H9 (cell line): ENCODE measurements at regions not wholly inside any gene's neighbourhood (a gene's known extent, or its start where the extent isn't known, plus 50 kb on each side); places are given as distances from the start of the nearest gene placed in this dataset.

Source experiments
- DNase-seq: peaks from one replicate; pipeline ENCODE4 v3.0.0-alpha.2; 2017
- H2AFZ ChIP-seq: one replicate; pipeline ENCODE4 v1.6.1; 2013; ENCODE audit warnings: mild to moderate bottlenecking, low read length, control low read depth, moderate library complexity
- H2AK5ac ChIP-seq: 2 replicates; pipeline ENCODE4 v1.6.1; 2013; ENCODE audit warnings: low read length, control low read depth, mixed read lengths; ENCODE audit not compliant: insufficient read length
- H2BK120ac ChIP-seq: one replicate; pipeline ENCODE4 v1.6.1; 2013; ENCODE audit warnings: low read depth, mild to moderate bottlenecking, low read length, control low read depth, inconsistent platforms; ENCODE audit not compliant: poor library complexity, severe bottlenecking
- H2BK12ac ChIP-seq: 2 replicates; pipeline ENCODE4 v1.6.1; 2013; ENCODE audit warnings: low read length, control low read depth, mixed read lengths, low read depth; ENCODE audit not compliant: insufficient read length
- H2BK15ac ChIP-seq: 2 replicates; pipeline ENCODE4 v1.6.1; 2013; ENCODE audit warnings: low read depth, low read length, control low read depth
- H2BK20ac ChIP-seq: one replicate; pipeline ENCODE4 v1.6.1; 2013; ENCODE audit warnings: low read depth, mild to moderate bottlenecking, low read length, control low read depth, inconsistent platforms; ENCODE audit not compliant: poor library complexity, severe bottlenecking
- H2BK5ac ChIP-seq: 2 replicates; pipeline ENCODE4 v1.6.1; 2013; ENCODE audit warnings: low read length, control low read depth, mixed read lengths; ENCODE audit not compliant: insufficient read length
- H3K14ac ChIP-seq: 2 replicates; pipeline ENCODE4 v1.6.1; 2013; ENCODE audit warnings: low read length, control low read depth; ENCODE audit not compliant: insufficient read depth
- H3K18ac ChIP-seq: 2 replicates; pipeline ENCODE4 v1.6.1; 2013; ENCODE audit warnings: low read depth, mild to moderate bottlenecking, mixed read lengths, low read length, control low read depth; ENCODE audit not compliant: insufficient read length
- H3K23ac ChIP-seq: 2 replicates; pipeline ENCODE4 v1.6.1; 2013; ENCODE audit warnings: low read length, control low read depth, mixed read lengths, low read depth; ENCODE audit not compliant: insufficient read length
- H3K23me2 ChIP-seq: 2 replicates; pipeline ENCODE4 v1.6.1; 2013; ENCODE audit warnings: low read depth, mild to moderate bottlenecking, mixed read lengths, low read length, control low read depth; ENCODE audit not compliant: insufficient read length, poor library complexity, severe bottlenecking
- H3K27ac ChIP-seq: 2 replicates; pipeline ENCODE4 v1.5.1; 2013; ENCODE audit warnings: low read length, control low read depth, mixed read lengths, low read depth; ENCODE audit not compliant: insufficient read length
- H3K27me3 ChIP-seq: 2 replicates; pipeline ENCODE4 v1.6.1; 2013; ENCODE audit warnings: low read length, control low read depth, inconsistent platforms; ENCODE audit not compliant: insufficient read depth
- H3K4ac ChIP-seq: 2 replicates; pipeline ENCODE4 v1.6.1; 2013; ENCODE audit warnings: low read depth, mild to moderate bottlenecking, control low read depth, inconsistent platforms, low read length, moderate library complexity
- H3K4me1 ChIP-seq: 2 replicates; pipeline ENCODE4 v1.6.1; 2013; ENCODE audit warnings: low read length, control low read depth, inconsistent platforms; ENCODE audit not compliant: insufficient read depth
- H3K4me2 ChIP-seq: 2 replicates; pipeline ENCODE4 v1.6.1; 2013; ENCODE audit warnings: low read length, control low read depth, mixed read lengths; ENCODE audit not compliant: insufficient read length, insufficient read depth
- H3K56ac ChIP-seq: 2 replicates; pipeline ENCODE4 v1.6.1; 2013; ENCODE audit warnings: low read depth, mild to moderate bottlenecking, mixed read lengths, low read length, control low read depth; ENCODE audit not compliant: insufficient read length
- H3K79me1 ChIP-seq: 2 replicates; pipeline ENCODE4 v1.6.1; 2013; ENCODE audit warnings: low read depth, mild to moderate bottlenecking, moderate library complexity, low read length, control low read depth, inconsistent platforms; ENCODE audit not compliant: insufficient read depth, poor library complexity, severe bottlenecking
- H3K79me2 ChIP-seq: 2 replicates; pipeline ENCODE4 v1.6.1; 2013; ENCODE audit warnings: low read length, control low read depth, inconsistent platforms; ENCODE audit not compliant: insufficient read depth
- H3K9ac ChIP-seq: 2 replicates; pipeline ENCODE4 v1.6.1; 2013; ENCODE audit warnings: low read length, control low read depth, mixed read lengths; ENCODE audit not compliant: insufficient read length; ENCODE audit errors: extremely low read depth
- H3K9me3 ChIP-seq: one replicate; pipeline ENCODE4 v1.6.1; 2013; ENCODE audit warnings: low read depth, low read length, inconsistent platforms; ENCODE audit not compliant: control insufficient read depth
- H3T11ph ChIP-seq: one replicate; pipeline ENCODE4 v1.6.1; 2013; ENCODE audit warnings: mild to moderate bottlenecking, low read length, control low read depth, inconsistent platforms
- H4K20me1 ChIP-seq: one replicate; pipeline ENCODE4 v1.6.1; 2013; ENCODE audit not compliant: control insufficient read depth, insufficient read length, insufficient read depth
- H4K5ac ChIP-seq: 2 replicates; pipeline ENCODE4 v1.6.1; 2013; ENCODE audit warnings: low read depth, mild to moderate bottlenecking, mixed read lengths, low read length, control low read depth; ENCODE audit not compliant: insufficient read length
- H4K8ac ChIP-seq: replicated peaks from 2 replicates; pipeline ENCODE4 v1.6.1; 2013; ENCODE audit warnings: low read length, control low read depth, mixed read lengths, low read depth; ENCODE audit not compliant: insufficient read length
- H4K91ac ChIP-seq: 2 replicates; pipeline ENCODE4 v1.6.1; 2013; ENCODE audit warnings: low read depth, mild to moderate bottlenecking, moderate library complexity, mixed read lengths, low read length, control low read depth; ENCODE audit not compliant: insufficient read length
- H3K27ac Mint-ChIP-seq, 3 experiments: 2 replicates in 2 of 3; 3 replicates in 1 of 3; pipeline ENCODE4 v1.8.0; 2020 to 2021; ENCODE audit warnings: mixed read lengths in 3 of 3, mild to moderate bottlenecking in 1 of 3, moderate library complexity in 1 of 3
- H3K27me3 Mint-ChIP-seq: 2 replicates; pipeline ENCODE4 v1.8.0; 2021; ENCODE audit warnings: low read depth, mild to moderate bottlenecking, moderate library complexity, mixed read lengths
- H3K36me3 Mint-ChIP-seq, 3 experiments: 2 replicates in 2 of 3; 3 replicates in 1 of 3; pipeline ENCODE4 v1.8.0; 2020 to 2021; ENCODE audit warnings: low read depth in 3 of 3, mixed read lengths in 3 of 3; ENCODE audit not compliant: insufficient read depth in 1 of 3
- H3K4me1 Mint-ChIP-seq, 2 experiments: 2 replicates each; pipeline ENCODE4 v1.8.0; 2020; ENCODE audit warnings: mixed read lengths in 2 of 2
- H3K4me3 Mint-ChIP-seq, 2 experiments: 2 replicates in 1 of 2; 3 replicates in 1 of 2; pipeline ENCODE4 v1.8.0; 2020 to 2021; ENCODE audit warnings: mild to moderate bottlenecking in 2 of 2, mixed read lengths in 2 of 2, moderate library complexity in 1 of 2
- H3K9me3 Mint-ChIP-seq, 2 experiments: 2 replicates in 1 of 2; 3 replicates in 1 of 2; pipeline ENCODE4 v1.8.0; 2020; ENCODE audit warnings: mild to moderate bottlenecking in 2 of 2, mixed read lengths in 2 of 2, moderate library complexity in 1 of 2
- WGBS: extraction: QIAGEN DNeasy Blood & Tissue Kit; methylation state at CpG from one replicate; pipeline ENCODE4 v1.1.7; 2013; ENCODE audit warnings: missing lambda C conversion rate, low lambda C conversion rate, mixed read lengths; ENCODE audit not compliant: insufficient read length; ENCODE audit errors: extremely low coverage; 5-methylcytosine and 5-hydroxymethylcytosine counted together
- TF ChIP-seq, protein P1 (sequence below): fragments of 200-600 bp; sonication (generic); conservative IDR thresholded peaks from 3 replicates; pipeline ENCODE4 v1.8.0; 2021; ENCODE audit warnings: antibody characterized with exemption, mild to moderate bottlenecking

DNA sequence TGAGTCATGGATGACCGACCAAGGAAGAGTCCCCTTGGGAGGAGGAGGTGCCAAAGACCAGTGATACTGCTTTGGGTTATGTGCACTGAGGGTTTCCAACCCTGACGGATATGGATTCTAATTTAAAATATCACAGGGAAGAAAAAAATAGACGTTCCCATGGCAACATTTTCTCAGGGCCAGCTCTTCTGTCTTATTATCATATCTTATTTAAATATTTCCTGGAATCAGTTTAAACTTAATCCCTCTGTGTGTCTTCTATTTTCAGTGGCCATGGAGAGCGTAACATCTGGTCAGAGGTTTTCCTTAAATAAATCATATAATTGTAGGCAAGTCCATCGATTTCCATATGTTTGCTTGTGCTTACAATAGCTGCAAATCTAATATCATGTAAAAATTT, 205.4 kb upstream of the FMN2 start:
- no peak overlapping the region for H2BK5ac ChIP-seq
- no peak overlapping the region for H3K18ac ChIP-seq
- H3T11ph ChIP-seq, result no peak overlapping the region
- Mint-ChIP-seq H3K4me3 (no peak overlapping the region), H3K27ac (no peak overlapping the region), H3K27me3 (no peaks in the 10 kb centered on the region), H3K9me3 (no peaks in the 10 kb centered on the region), H3K4me1 (peaks cover 7 to 12% of the 10 kb centered on the region in 2 experiments), H3K36me3 (0 out of 7 replicates have a peak, but pooled peaks cover 0 to 4% (median 0%) of the 10 kb centered on the region in 3 experiments)
- H3K56ac ChIP-seq, result no peak overlapping the region
- H3K79me2 ChIP-seq, result no peaks in the 10 kb centered on the region
- peaks cover 6% of the 10 kb centered on the region; the same call in 1 of the 2 replicates for H3K4me1 ChIP-seq
- no CpG with 5 or more reads among the region's 5 CpGs for WGBS
- H3K23me2 ChIP-seq, result no peaks in the 10 kb centered on the region
- no peak overlapping the region for H3K4me2 ChIP-seq
- no peak overlapping the region for H3K4ac ChIP-seq
- no peak overlapping the region for H3K9ac ChIP-seq
- no peak overlapping the region for H4K8ac ChIP-seq
- no peak overlapping the region for H2AK5ac ChIP-seq
- no peaks in the 10 kb centered on the region for H4K20me1 ChIP-seq
- H2AFZ ChIP-seq, result no peak overlapping the region
- H2BK15ac ChIP-seq, result no peak overlapping the region
- TF ChIP-seq, protein P1, sequence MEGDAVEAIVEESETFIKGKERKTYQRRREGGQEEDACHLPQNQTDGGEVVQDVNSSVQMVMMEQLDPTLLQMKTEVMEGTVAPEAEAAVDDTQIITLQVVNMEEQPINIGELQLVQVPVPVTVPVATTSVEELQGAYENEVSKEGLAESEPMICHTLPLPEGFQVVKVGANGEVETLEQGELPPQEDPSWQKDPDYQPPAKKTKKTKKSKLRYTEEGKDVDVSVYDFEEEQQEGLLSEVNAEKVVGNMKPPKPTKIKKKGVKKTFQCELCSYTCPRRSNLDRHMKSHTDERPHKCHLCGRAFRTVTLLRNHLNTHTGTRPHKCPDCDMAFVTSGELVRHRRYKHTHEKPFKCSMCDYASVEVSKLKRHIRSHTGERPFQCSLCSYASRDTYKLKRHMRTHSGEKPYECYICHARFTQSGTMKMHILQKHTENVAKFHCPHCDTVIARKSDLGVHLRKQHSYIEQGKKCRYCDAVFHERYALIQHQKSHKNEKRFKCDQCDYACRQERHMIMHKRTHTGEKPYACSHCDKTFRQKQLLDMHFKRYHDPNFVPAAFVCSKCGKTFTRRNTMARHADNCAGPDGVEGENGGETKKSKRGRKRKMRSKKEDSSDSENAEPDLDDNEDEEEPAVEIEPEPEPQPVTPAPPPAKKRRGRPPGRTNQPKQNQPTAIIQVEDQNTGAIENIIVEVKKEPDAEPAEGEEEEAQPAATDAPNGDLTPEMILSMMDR, result no peak
- H3K23ac ChIP-seq, result no peak overlapping the region
- H2BK120ac ChIP-seq, result no peak overlapping the region
- H2BK12ac ChIP-seq, result no peak overlapping the region
- H3K79me1 ChIP-seq, result no peaks in the 10 kb centered on the region
- H3K27me3 ChIP-seq, result no peaks in the 10 kb centered on the region
- no peak overlapping the region for H2BK20ac ChIP-seq
- no peak for DNase-seq
- no peak overlapping the region for H3K14ac ChIP-seq
- H4K5ac ChIP-seq, result no peak overlapping the region
- no peak overlapping the region for H3K27ac ChIP-seq
- H4K91ac ChIP-seq, result no peak overlapping the region
- H3K9me3 ChIP-seq, result no peaks in the 10 kb centered on the region
